NCI-H524 treated with DMSO at 0.1 percent for 48 hours (cell line): ENCODE measurements at regions not wholly inside any gene's neighbourhood (a gene's known extent, or its start where the extent isn't known, plus 50 kb on each side); places are given as distances from the start of the nearest gene placed in this dataset.
A peak's percentile ranks its signal among the peaks of the same experiment; 100 is the strongest.
"Not testable (repeated sequence)": the region's sequence is repeated elsewhere in the genome, so short reads cannot be mapped to it uniquely, and the experiment has no call there.

Experiments used
- DNase-seq: peaks from one replicate; lab custom pipeline; 2025; lab: John Stamatoyannopoulos, UW

DNA sequence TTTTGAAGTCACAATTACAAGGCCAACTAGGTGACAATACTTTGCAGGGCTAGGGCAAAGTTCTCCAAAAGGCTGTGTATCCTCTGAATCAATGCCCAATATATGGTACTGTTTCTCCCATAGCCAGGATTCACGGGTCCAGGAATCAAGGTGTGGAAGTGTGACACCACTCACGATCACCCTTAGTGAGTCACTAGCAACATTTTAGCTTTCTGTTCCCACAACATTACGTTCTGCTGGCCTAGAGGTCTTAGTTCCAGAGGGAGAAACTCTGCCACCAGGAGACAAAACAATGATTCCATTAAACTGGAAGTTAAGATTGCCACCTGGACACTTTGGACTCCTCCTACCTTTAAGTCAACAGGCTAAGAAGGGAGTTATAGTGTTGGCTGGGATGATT lies 88.5 kb upstream of the RANBP6 start:
- not testable (repeated sequence) for DNase-seq

DNA sequence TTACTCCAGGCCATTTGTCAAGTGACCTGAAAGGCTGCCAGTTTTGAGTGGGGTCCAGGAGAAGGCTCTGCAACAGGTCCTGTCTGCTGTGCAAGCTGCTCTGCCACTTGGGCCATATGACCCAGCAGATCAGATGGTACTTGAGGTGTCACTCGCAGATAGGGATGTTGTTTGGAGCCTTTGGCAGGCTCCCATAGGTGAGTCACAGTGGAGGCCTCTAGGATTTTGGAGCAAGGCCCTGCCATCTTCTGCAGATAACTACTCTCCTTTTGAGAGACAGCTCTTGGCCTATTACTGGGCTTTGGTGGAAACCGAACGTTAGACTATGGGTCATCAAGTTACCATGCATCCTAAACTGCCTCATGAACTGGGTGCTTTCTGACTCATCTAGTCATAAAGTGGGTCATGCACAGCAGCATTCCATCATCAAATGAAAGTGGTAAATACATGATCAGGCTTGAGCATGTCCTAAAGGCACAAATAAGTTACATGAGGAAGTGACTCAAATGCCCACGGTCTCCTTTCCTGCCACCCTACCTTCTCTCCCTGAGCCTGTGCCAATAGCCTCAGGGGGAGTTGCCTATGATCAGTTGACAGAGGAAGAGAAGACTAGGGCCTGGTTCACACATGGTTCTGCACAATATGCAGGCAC lies 87.0 kb upstream of the RANBP6 start:
- DNase-seq = not testable (repeated sequence)

DNA sequence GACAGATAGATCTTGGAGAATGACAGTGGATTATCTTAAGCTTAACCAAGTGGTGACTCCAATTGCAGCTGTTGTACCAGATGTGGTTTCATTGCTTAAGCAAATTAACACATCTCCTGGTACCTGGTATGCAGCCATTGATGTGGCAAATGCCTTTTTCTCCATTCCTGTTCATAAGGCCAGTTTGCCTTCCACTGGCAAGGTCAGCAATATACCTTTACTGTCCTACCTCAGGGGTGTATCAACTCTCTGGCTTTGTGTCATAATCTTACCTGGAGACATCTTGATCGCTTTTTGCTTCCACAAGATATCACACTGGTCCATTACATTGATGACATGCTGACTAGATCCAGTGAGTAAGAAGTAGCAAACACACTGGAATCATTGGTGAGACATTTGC lies 86.3 kb upstream of the RANBP6 start:
- not testable (repeated sequence) for DNase-seq

DNA sequence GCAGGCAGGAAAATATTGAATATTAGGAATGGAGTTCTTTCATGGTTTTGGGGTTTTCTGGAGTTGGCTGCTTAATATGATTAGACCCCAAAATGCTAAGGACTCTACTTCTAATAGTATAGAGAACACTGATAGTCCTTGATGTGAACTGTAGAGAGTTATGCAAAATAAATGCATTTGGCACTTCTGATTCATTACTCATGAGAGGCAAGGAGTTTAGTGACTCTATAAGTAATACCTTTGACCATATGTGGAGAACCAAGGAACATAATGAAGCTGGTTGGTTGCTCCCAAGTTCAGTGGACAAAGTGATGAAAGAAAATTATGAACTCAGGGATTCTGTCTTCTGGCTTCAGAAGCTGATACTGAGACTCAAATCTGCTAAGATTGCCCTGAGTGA lies 83.9 kb upstream of the RANBP6 start:
- not testable (repeated sequence) for DNase-seq

DNA sequence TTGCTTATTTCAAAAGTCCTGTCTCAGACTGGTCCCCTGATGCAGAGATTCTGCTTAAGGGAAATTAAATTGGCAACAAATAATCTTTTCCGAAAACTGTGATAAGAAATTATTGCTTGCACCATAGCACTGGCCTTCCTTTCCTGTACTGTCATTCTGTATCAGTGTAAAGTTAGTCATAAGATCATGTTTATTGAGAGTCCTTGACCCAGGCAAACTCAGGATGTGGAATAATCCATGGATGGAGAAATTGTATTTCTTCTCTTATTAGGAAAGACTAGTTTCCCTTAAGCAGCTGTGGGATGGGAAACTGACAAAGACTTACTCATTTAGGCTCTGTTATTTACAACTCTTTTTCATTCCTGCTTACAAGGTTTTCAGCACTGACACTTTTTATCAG lies 83.0 kb upstream of the RANBP6 start:
- no peak for DNase-seq

DNA sequence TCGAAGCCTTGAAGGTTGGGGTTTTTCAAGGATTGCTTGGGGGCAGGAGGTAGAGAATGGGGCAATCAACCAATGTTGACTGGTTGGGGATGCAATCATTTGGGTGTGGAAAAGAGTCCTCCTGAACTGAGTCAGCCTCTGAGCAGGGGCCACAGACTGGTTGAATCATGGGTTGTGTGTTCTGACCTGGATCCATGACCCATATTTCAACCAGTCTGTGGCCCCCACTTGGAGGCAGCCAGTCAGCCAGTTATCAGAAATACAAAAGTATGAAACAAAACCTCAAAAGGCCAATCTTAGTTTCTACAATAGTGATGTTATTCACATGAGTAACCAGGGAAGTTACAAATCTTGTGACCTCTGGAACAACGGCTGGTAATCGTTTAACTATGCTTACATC lies 81.4 kb upstream of the RANBP6 start:
- DNase-seq = no peak

DNA sequence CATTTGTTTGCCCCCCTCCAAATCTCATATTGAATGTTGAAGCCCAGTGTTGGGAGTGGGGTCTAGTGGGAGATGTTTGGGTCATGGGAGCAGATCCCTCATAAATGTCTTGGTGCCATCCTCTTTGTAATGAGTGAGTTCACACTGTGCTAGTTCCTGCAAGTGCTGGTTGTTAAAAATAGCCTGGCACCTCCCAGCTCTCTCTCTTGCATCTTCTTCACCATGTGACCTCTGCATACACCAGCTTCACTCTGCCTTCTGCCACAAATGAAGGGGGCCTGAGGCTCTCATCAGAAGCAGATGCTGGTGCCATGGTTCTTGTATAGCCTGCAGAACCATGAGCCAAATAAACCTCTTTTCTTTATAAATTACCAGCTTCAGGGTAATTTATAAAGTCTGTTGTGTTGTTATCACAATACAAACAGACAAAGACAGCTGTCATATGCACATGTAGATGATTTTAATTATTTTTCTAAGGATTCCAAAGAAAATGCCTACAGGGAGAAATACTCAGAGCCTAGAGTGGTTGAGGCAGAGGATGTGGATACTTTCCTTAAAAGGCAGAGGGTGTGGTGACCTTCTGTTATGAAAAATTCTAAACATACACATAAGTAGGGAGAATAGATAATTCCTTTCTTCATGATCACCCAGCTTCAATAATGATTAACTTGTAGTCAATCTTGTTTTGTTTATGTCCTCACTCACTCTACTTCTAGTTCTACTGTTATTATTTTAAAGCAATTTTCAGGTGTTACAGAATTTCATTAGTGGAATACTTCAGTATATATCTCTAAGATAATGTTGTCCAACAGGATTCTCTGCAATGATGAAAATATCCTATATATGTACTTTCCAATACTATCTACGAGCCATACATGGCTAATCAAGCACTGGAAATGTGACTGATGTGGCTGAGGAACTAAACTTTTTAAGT lies 75.1 kb upstream of the RANBP6 start:
- no peak for DNase-seq

DNA sequence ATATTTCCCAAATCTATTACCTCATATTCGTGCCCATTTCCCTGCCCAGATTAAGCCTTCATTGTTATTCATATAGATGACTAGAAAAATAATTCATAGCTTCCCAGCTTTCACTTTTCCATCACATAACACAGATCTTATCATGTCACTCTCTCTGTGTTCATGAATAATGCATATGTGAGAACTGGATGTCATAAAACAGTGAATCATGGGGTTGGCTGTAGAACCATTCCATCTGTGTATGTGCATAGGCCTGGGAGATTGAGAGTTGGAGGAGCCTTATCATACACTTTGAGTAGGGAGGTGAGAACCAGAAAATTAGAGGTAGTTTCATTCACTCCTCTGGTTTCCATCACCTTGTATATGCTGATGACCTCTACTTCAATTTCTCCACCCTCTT lies 73.9 kb upstream of the RANBP6 start:
- DNase-seq = no peak

DNA sequence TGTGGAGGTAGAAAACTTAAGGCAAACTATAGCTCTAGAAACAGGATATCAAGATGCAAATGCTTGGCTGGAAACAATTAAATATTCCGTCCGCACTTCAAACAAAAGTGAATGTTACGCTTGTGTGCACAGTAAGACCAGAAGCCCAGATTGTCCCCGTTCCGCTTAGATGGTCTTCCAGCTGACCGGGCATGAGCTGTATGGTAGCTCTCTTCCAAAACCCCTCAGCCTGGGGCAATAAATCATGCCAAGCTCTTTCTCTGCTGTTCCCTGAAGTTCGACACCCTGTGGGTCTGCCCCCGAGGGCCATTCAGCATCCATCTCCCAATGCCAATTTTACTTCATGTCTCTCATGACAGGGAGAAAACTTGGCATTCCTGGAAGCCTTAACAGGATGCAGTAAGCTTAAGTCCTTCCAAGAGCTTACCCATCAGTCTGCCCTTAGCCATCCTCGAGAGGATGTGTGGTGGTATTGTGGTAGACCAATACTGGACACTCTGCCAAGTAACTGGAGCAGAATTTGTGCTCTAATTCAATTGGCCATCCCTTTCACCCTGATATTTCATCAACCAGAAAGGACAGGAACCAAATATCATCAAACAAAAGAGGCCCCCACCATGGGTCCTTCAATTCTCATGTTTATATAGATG lies 70.7 kb upstream of the RANBP6 start:
- no peak for DNase-seq

DNA sequence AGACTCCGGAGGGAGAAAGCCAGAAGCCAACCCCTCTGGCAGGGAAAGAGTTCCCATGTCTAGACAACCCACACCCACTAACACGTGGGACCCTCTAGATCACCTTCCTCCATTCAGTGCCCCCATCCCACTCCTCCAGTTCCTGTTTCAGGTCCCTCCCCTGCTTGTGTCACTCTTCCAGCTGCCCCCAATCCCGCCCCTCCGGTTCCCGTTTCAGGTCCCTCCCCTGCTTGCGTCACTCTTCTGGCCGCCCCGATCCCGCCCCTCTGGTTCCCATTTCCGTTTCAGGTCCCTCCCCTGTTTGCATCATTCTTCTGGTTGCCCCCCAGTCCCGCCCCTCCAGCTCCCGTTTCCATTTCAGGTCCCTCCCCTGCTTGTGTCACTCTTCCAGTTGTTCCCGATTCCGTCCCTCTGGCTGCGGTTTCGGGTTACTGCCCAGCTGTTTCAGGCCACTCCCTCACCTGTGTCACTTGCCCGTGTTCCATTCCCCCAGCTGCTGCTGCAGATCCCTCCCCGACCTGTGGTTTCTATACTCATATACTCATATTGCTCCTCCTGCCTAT lies 64.8 kb upstream of the RANBP6 start:
- DNase-seq = peak; percentile 83

DNA sequence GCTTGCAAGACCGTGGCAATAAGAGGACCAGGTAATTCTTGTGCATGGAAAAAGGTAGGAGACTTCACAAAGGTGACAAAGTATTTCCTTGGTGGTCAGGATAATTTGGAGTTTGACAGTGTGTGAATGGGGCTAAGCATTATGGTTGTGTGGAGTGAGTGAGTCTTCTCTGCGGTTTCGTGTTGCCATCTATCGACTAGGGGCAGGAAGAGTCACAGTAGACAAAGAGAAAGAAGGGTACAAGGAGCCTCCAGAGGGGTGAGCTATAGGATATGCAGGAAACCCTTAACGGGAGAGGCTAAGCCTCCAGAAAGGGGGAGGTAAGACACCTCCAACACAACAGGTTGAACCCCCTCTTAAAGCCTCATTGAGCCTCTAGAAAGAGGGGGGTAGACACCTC lies 64.0 kb upstream of the RANBP6 start:
- DNase-seq = no peak

DNA sequence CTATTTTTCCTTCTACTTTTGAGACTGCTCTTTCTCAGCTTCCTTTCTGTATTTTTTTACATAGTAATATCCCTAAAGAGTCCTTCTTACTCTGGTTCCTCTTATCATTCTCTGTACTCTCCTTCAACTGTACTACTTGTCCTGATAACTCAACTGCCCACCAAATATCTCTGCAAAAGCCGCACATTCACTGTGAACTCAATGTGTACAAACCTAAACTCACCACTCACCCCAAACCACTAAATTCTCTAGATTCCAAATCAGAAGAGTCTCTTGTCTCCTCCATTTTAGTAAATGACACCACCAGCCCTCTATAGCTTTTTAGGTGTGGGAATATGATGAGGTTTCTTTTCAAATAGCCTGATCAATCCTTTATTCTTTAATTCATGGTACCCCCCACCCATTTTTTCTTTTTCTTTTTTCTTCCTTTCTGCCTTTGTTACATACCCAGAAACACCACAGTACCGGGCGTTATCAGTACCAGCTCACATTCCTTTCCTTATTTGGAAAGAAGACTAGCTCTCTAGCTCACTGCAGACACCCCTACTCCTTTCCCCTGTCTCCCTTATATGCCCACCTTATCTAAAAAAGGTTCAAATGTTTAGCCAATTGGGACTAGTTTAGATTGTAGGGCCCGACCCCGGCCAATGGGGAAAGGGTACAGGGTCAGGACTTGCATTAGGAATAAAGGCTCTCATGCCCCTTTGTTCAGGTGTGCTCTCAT lies 63.1 kb upstream of the RANBP6 start:
- DNase-seq = no peak

DNA sequence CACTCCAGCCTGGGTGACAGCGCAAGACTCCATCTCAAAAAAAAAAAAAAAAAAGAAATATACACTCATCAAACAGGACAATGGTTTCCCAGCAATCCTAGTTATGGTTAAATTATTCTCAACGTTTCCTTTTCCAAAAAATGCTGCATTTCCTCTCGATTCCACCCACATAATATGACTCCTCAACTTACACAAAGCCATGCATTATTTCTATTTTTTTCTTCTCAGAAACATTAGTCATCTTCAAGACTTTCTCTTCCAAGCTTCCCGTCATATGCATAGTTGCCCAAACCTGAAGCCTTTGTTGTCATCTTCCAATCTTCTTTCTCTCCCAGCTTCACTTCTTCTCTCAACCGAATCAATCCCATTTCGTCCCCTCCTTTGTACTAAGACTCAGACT lies 61.4 kb upstream of the RANBP6 start:
- no peak for DNase-seq

DNA sequence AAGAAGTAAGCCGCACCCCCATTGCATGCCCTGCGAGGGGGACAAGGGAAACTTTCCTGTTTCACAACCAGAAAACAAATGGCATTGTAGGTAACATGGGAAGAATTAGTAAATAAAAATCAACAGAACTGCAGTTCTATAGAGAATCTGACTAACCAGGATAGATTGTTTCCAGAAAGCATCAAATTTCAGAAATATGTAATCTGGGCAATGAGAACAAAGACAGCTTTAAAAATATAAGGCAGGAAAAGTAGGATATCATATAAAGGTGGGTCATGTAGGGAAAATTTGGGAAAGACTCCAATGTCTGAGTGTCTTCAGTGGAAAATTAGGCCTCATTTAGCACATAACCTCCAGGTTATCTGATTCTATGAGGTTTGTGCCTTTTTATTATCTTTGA lies 58.3 kb upstream of the RANBP6 start:
- DNase-seq = no peak

DNA sequence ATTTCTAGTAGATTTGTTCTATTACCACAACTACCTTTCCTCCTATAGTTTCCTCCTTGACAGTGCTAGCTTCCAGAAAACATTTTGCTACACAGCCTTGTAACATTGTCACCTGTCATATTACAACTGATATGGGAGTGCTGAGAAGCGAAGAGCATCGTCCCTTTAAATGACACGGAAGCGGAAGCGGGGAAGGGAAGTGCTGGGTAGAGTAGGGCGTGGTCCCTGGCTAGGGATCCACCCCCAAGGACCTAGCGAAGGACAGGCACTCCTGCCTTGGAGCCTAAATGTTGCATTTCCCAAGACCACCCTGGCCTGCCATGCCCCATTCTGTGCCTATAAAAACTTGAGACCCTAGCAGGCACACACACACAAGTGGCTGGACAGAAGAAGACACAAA lies 57.4 kb upstream of the RANBP6 start:
- DNase-seq = no peak

DNA sequence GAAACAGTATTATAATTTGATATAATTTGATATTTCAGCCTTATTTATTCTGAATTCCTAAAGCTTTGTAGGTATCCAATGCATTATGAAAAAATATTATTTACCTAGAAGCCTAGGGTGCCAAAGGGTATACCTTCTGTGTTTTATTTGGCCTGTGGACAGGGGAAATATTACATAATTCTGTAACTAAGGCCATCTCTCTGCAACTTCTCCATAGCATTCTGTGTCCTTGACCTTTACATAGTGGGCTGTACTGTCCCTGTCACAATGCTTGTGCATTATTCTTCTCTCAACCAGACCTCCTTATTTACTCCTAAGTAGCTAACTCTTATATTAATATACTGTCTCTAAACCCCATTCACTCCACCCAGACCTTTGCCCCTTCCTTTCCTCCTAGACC lies 57.0 kb upstream of the RANBP6 start:
- DNase-seq = no peak

DNA sequence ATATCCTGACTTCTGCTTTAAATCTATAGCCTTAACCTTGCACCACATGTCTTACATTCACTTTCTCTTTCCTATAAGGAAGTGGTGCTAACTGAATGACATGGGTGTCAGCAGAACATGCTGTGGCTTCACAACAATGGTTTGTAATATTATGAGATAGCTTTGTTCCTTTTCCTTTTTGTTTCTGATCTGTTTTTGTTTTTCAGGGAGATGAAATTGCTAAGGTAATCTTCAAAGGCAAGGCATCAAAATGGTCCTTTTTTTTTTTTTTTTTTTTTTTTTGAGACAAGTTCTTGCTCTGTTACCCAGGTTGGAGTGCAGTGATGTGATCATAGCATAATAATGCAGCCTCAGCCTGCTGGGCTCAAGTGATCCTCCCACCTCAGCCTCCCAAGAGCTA lies 53.6 kb upstream of the RANBP6 start:
- DNase-seq = no peak

DNA sequence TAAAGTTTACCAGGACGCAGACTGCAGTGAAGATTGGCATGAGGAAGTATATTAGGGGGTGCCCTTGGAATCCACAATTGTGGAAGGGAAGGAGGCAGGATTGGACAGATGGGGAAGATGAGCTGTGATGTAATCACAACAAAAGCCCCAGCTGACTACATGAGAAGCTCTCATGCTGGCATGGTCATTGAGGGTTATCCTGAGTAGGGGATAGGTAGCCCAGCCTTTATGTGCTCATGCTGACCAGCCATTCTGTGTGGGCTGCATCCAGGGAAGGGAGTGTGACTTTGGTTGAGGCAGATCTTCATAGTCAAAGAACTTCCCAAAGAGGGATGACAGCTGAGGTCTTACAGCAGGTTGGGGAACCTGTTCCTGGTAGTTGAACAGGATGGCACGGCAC lies 52.0 kb upstream of the RANBP6 start:
- no peak for DNase-seq
